Uterus (tissue), 3 donors: ENCODE measurements at regions not wholly inside any gene's neighbourhood (a gene's known extent, or its start where the extent isn't known, plus 50 kb on each side); places are given as distances from the start of the nearest gene placed in this dataset.

Source experiments
- DNase-seq, 2 donors: peaks; one replicate each; pipeline ENCODE4 v3.0.0-alpha.2; 2019 to 2020
- H3K27ac ChIP-seq, 2 donors: fragments of 200-600 bp; sonication (generic); 1 replicate in 1 of 2; 2 replicates in 1 of 2; pipeline ENCODE4 v1.5.1; 2016 to 2018
- H3K27me3 ChIP-seq, 2 donors: fragments of 200-600 bp; sonication (generic); one replicate each; pipeline ENCODE4 v1.5.1; 2018 to 2019; ENCODE audit warnings: control low read depth in 1 of 2
- H3K36me3 ChIP-seq, 2 donors: fragments of 200-600 bp; sonication (generic); one replicate each; pipeline ENCODE4 v1.5.1; 2019; ENCODE audit warnings: control low read depth in 1 of 2
- H3K4me1 ChIP-seq, 2 donors: fragments of 200-600 bp; sonication (generic); one replicate each; pipeline ENCODE4 v1.5.1; 2018 to 2019; ENCODE audit warnings: control low read depth in 1 of 2
- H3K4me3 ChIP-seq, 2 donors: fragments of 200-600 bp; sonication (generic); 1 replicate in 1 of 2; 2 replicates in 1 of 2; pipeline ENCODE4 v1.5.1; 2018 to 2019; ENCODE audit warnings: mild to moderate bottlenecking in 1 of 2
- H3K9me3 ChIP-seq, 2 donors: fragments of 200-600 bp; sonication (generic); one replicate each; pipeline ENCODE4 v1.5.1; 2019; ENCODE audit warnings: control low read depth in 1 of 2
- POLR2A ChIP-seq, 2 donors: fragments of 450-650 bp; IDR thresholded peaks; one replicate each; pipeline ENCODE4 v1.6.1; 2016; ENCODE audit warnings: antibody characterized with exemption in 2 of 2, mild to moderate bottlenecking in 1 of 2, moderate library complexity in 1 of 2
- intact Hi-C: fragments of 100-400 bp; cut with DNase I; formaldehyde crosslinking; loops from one replicate; pipeline ENCODE4 v1.15.1; 2023; ENCODE audit warnings: low total_unique reads
- TF ChIP-seq, protein P1 (sequence below), 4 experiments: fragments of 200-600 bp in 2 of 4; fragments of 450-650 bp in 2 of 4; sonication (generic) in 2 of 4; IDR thresholded peaks; one replicate each; pipeline ENCODE4 v1.5.1; 2016 to 2019; ENCODE audit warnings: antibody characterized with exemption in 4 of 4, mild to moderate bottlenecking in 2 of 4, moderate library complexity in 1 of 4
- donor health status: DM: yes; HTN: yes; CAD: no.

DNA sequence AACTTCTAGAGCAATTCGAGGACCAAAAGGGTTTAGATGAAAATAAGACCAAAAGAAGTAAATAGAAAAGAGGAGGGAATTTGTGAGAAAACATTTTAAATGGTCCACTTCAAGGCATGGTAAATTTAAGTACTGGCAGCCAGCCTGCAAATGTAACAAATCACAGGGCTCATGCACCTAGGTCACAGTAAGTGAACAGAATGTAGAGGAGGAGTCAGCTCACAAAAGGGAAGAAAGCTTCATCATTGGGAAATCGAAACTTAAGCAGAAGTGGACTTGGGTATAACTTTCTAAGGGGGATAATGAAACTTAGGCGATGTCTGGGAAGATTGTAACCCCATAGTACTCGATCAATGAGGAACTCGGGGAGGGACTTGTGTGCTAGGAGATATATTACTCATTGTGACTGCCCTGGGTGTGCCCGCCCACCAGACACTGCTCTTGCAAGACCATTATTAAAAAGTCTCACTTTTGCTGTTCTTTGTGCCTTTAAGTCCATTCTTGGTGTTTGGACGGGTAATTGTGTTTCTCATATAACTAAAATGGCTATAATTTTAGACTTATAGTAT is 1053.6 kb upstream of the MIR17HG start:
- Histone ChIP-seq H3K9me3 (no peaks in the 10 kb centered on the region), H3K4me3 (no peak overlapping the region), H3K27me3 (no peaks in the 10 kb centered on the region), H3K27ac (no peak overlapping the region), H3K4me1 (no peaks in the 10 kb centered on the region), H3K36me3 (no peaks in the 10 kb centered on the region)
- intact Hi-C loops: no loop called here
- no peak for DNase-seq
- TF ChIP-seq, protein P1, sequence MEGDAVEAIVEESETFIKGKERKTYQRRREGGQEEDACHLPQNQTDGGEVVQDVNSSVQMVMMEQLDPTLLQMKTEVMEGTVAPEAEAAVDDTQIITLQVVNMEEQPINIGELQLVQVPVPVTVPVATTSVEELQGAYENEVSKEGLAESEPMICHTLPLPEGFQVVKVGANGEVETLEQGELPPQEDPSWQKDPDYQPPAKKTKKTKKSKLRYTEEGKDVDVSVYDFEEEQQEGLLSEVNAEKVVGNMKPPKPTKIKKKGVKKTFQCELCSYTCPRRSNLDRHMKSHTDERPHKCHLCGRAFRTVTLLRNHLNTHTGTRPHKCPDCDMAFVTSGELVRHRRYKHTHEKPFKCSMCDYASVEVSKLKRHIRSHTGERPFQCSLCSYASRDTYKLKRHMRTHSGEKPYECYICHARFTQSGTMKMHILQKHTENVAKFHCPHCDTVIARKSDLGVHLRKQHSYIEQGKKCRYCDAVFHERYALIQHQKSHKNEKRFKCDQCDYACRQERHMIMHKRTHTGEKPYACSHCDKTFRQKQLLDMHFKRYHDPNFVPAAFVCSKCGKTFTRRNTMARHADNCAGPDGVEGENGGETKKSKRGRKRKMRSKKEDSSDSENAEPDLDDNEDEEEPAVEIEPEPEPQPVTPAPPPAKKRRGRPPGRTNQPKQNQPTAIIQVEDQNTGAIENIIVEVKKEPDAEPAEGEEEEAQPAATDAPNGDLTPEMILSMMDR (IDR thresholded peaks at IDR 0.05): no peak
- no peak for TF ChIP-seq POLR2A (IDR thresholded peaks at IDR 0.05)

DNA sequence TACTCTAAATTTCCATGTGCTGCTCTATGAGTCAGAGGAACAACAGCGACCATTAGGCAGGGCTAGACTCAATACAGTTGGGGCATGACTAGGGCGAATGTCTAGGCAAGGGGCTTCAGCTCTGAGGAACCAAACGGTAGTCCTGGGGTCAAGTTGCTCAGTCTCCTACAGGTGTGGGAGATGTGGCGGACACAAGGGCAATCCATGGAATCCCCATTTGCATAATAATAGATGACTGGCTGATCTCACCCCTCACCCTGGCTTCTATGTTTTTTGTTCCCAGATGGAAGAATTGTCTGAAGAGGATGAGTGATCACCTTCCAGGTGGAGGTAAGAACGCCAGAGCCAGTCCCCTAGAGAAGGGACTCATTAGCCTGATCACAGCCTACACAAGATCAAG is 1048.2 kb upstream of the MIR17HG start:
- Histone ChIP-seq H3K4me1 (no peaks in the 10 kb centered on the region), H3K36me3 (no peaks in the 10 kb centered on the region), H3K9me3 (no peaks in the 10 kb centered on the region), H3K27me3 (no peaks in the 10 kb centered on the region), H3K4me3 (no peak overlapping the region), H3K27ac (no peak overlapping the region)
- DNase-seq: no peak
- intact Hi-C loops: no loop called here
- TF ChIP-seq, protein P1 (IDR thresholded peaks at IDR 0.05): no peak
- TF ChIP-seq POLR2A (IDR thresholded peaks at IDR 0.05): no peak

DNA sequence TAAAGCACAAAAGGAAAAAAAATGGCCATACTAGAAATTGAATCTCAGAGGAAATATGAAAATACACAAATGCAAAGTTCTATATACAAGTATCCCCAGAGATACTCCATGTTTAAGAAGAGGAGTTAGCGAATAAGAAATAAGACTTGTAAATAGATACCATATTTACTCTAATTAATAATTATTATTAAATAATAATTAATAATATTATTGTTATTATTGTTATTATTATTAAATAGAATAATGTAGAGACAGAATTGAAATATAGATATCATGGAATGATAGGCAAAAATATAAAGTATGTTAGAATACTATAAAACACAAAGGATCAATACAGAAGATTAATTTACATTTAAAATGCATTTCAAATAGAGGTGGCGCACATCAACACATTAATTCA is 1047.5 kb upstream of the MIR17HG start:
- Histone ChIP-seq H3K36me3 (no peaks in the 10 kb centered on the region), H3K27me3 (no peaks in the 10 kb centered on the region), H3K4me1 (no peaks in the 10 kb centered on the region), H3K4me3 (no peak overlapping the region), H3K9me3 (no peaks in the 10 kb centered on the region), H3K27ac (no peak overlapping the region)
- TF ChIP-seq POLR2A (IDR thresholded peaks at IDR 0.05): no peak
- TF ChIP-seq, protein P1 (IDR thresholded peaks at IDR 0.05): no peak
- no peak for DNase-seq
- intact Hi-C loops: no loop called here

DNA sequence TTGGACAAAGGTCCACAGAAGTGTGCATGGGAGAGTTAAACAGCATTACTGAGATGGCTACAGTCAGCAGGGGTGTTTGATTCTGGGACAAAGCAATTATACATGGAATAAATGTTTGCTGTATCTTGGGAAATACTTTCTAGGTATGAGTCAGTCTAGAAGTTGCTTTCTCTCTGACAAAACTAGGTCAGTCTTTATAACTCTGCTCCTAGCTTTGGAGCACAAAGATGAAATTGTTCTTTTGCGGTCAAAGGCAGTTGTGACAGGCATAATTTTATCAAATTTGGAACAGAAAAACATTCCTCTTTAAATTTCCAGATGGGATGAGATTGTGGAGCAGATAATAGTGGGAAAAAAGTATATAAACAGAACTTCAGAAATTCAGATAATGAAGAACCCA is 1045.4 kb upstream of the MIR17HG start:
- DNase-seq: no peak
- Histone ChIP-seq H3K9me3 (no peaks in the 10 kb centered on the region), H3K4me3 (no peak overlapping the region), H3K27ac (no peak overlapping the region), H3K27me3 (no peaks in the 10 kb centered on the region), H3K4me1 (no peaks in the 10 kb centered on the region), H3K36me3 (no peaks in the 10 kb centered on the region)
- TF ChIP-seq, protein P1 (IDR thresholded peaks at IDR 0.05): no peak
- TF ChIP-seq POLR2A (IDR thresholded peaks at IDR 0.05): no peak
- intact Hi-C loops: no loop called here

DNA sequence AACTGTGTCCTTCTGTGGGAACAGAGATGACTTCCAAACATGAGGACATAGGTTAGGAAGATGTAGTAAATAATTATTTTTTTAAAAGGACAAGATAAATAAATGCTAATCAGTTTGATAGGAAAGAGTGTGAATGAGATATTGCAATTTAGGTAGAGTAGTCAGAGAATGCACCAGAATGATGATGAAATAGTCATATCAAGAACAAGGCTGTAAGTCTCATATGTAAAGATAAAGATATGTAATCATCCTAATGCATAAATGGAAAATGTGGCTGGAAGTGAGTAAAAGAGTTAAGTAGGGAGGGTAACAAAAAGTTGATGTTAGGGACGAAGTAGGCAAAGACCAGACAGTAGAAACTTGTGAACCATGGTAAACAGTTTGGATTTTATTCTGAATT is 1041.7 kb upstream of the MIR17HG start:
- no peak for TF ChIP-seq POLR2A (IDR thresholded peaks at IDR 0.05)
- H3K9me3 ChIP-seq: no peaks in the 10 kb centered on the region
- H3K4me1 ChIP-seq: no peaks in the 10 kb centered on the region
- H3K36me3 ChIP-seq: no peaks in the 10 kb centered on the region
- no peaks in the 10 kb centered on the region for H3K27me3 ChIP-seq
- no peak for DNase-seq
- intact Hi-C loops: no loop called here
- no peak overlapping the region for H3K4me3 ChIP-seq
- H3K27ac ChIP-seq: no peak overlapping the region

DNA sequence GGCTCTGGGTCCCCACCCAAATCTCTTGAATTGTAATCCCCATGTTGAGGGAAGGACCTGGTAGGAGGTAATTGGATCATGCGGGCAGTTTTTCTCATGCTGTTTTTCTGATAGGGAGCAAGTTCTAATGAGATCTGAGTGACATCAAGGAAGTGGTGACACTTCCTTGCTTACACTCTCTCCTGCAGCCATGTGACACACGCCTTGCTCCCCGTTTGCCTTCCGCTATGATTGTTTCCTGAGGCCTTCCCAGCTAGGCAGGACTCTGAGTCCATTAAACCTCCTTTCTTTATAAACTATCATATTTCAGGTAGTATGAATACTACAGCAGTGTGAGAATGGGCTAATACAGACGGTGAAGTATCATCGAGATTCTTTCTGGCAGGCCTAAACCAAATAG is 1040.4 kb upstream of the MIR17HG start:
- intact Hi-C loops: no loop called here
- DNase-seq: no peak
- no peak for TF ChIP-seq POLR2A (IDR thresholded peaks at IDR 0.05)
- TF ChIP-seq, protein P1 (IDR thresholded peaks at IDR 0.05): no peak
- H3K27me3 ChIP-seq: no peaks in the 10 kb centered on the region
- H3K9me3 ChIP-seq: no peaks in the 10 kb centered on the region
- no peaks in the 10 kb centered on the region for H3K4me1 ChIP-seq
- no peaks in the 10 kb centered on the region for H3K36me3 ChIP-seq
- no peak overlapping the region for H3K4me3 ChIP-seq
- H3K27ac ChIP-seq: no peak overlapping the region
